ENCODE measurements at regions not wholly inside any gene's neighbourhood (a gene's known extent, or its start where the extent isn't known, plus 50 kb on each side); places are given as distances from the start of the nearest gene placed in this dataset.
A peak's percentile ranks its signal among the peaks of the same experiment; 100 is the strongest.

DNA sequence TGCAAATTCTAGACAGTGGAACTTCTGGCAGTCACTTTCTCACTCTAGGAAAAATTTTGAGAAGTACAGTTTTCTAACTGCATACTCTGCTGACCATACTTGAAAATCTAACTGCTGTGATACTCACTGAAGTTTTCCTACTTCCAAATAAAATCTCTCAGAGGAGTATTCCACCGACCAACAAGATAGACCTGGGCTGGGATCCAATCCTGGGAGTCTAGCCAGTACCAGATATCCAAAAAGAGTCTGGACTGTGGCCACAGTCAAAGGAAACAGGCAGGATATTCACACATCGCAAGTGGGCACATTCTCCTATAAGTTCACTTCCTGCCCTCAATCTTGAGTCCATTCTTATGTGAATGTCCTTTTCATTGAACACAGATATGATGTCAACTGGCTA, 1138.7 kb upstream of the PCDH7 start:
- Histone ChIP-seq H2AFZ (peak overlapping the region; percentile 48; the same call in 1 of the 2 replicates), H3K36me3 (ENCODE audit: insufficient read depth) (no peaks in the 10 kb centered on the region), H3K27me3 (ENCODE audit: insufficient read depth) (no peaks in the 10 kb centered on the region), H3K4me1 (ENCODE audit: insufficient read depth) (no peaks in the 10 kb centered on the region), H3K79me2 (replicated peaks; ENCODE audit: insufficient read depth) (no peaks in the 10 kb centered on the region), H3K4me3 (no peak overlapping the region), H3F3A (replicated peaks; ENCODE audit: low read depth) (no peaks in the 10 kb centered on the region), H4K20me1 (replicated peaks; ENCODE audit: insufficient read depth) (no peaks in the 10 kb centered on the region), H3K27ac (ENCODE audit: low read depth) (no peak overlapping the region), H3K4me2 (no peak overlapping the region), H3K9me2 (ENCODE audit: insufficient read depth) (no peaks in the 10 kb centered on the region)
- DNase-seq (ENCODE audit: low spot score) (no peak), ATAC-seq (no peak)
- Mint-ChIP-seq H3K36me3 (ENCODE audit: low read depth) (no peaks in the 10 kb centered on the region), H3K27ac (no peak overlapping the region), H3K4me1 (no peaks in the 10 kb centered on the region; the same call in 2 of the 3 replicates), H3K27me3 (ENCODE audit: insufficient read depth, low read depth, poor library complexity) (no peaks in the 10 kb centered on the region), H3K9me3 (no peaks in the 10 kb centered on the region), H3K4me3 (no peak overlapping the region)
- TF ChIP-seq NANOG (IDR thresholded peaks at IDR 0.05; ENCODE audit: borderline replicate concordance): no peak
- no peak for TF ChIP-seq ZNF114 (CRISPR knock-in tag; IDR thresholded peaks at IDR 0.05)
- no peak for TF ChIP-seq ZNF462 (CRISPR knock-in tag; IDR thresholded peaks at IDR 0.05)
- TF ChIP-seq ZNF331 (CRISPR knock-in tag; IDR thresholded peaks at IDR 0.05; ENCODE audit: low read depth): no peak
- TF ChIP-seq, protein P1, sequence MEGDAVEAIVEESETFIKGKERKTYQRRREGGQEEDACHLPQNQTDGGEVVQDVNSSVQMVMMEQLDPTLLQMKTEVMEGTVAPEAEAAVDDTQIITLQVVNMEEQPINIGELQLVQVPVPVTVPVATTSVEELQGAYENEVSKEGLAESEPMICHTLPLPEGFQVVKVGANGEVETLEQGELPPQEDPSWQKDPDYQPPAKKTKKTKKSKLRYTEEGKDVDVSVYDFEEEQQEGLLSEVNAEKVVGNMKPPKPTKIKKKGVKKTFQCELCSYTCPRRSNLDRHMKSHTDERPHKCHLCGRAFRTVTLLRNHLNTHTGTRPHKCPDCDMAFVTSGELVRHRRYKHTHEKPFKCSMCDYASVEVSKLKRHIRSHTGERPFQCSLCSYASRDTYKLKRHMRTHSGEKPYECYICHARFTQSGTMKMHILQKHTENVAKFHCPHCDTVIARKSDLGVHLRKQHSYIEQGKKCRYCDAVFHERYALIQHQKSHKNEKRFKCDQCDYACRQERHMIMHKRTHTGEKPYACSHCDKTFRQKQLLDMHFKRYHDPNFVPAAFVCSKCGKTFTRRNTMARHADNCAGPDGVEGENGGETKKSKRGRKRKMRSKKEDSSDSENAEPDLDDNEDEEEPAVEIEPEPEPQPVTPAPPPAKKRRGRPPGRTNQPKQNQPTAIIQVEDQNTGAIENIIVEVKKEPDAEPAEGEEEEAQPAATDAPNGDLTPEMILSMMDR (conservative IDR thresholded peaks at IDR 0.05; ENCODE audit: low read depth in 2 of 2): no peak
- TF ChIP-seq EZH2 (IDR thresholded peaks at IDR 0.05; ENCODE audit: low read depth, unreplicated experiment): no peak
